Mesothelial cell of epicardium (in vitro differentiated cells): ENCODE measurements at regions not wholly inside any gene's neighbourhood (a gene's known extent, or its start where the extent isn't known, plus 50 kb on each side); places are given as distances from the start of the nearest gene placed in this dataset.
"Not testable (repeated sequence)": the region's sequence is repeated elsewhere in the genome, so short reads cannot be mapped to it uniquely, and the experiment has no call there.

Experiments used
- DNase-seq, 2 experiments: peaks; one replicate each; pipeline ENCODE4 v3.0.0; 2021; ENCODE audit warnings: low spot score in 2 of 2; ENCODE audit not compliant: unreplicated experiment in 2 of 2
- H3K27ac Mint-ChIP-seq: 2 replicates; pipeline ENCODE4 v1.8.0; 2021; ENCODE audit warnings: mixed read lengths
- H3K27me3 Mint-ChIP-seq: 2 replicates; pipeline ENCODE4 v1.8.0; 2021; ENCODE audit warnings: low read depth, mixed read lengths
- H3K36me3 Mint-ChIP-seq: 2 replicates; pipeline ENCODE4 v1.8.0; 2021; ENCODE audit warnings: mixed read lengths
- H3K4me1 Mint-ChIP-seq: 2 replicates; pipeline ENCODE4 v1.8.0; 2021; ENCODE audit warnings: mixed read lengths
- H3K4me3 Mint-ChIP-seq: 2 replicates; pipeline ENCODE4 v1.8.0; 2021; ENCODE audit warnings: mild to moderate bottlenecking, moderate library complexity, mixed read lengths
- H3K9me3 Mint-ChIP-seq: 2 replicates; pipeline ENCODE4 v1.8.0; 2021; ENCODE audit warnings: mixed read lengths
- CTCF ChIP-seq: fragments of 200-600 bp; sonication (generic); IDR thresholded peaks from one replicate; pipeline ENCODE4 v1.5.0; 2021; ENCODE audit warnings: antibody characterized with exemption; ENCODE audit not compliant: unreplicated experiment

DNA sequence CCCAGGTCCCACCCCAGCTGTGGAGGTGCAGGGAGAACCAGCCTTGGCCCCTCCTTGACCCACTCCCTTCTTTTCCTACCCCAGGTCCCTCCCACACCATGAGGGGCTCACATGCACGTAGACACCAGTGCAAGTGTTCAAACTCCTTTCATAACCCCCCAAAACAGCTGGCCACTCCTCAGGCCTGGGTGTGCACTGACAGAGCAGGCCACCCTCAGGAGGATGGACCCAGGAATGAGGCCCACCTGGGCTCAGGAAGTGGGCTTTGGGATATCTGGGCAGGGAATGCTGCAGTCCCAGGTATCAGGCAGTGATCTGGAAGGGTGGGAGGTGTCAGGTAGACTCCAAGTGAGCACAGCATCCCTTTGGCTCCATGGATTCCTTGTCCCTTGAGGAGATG lies 723.8 kb downstream of the MATN1 start:
- Mint-ChIP-seq H3K36me3 (no peaks in the 10 kb centered on the region), H3K27me3 (peaks cover 4% of the 10 kb centered on the region), H3K4me3 (no peak overlapping the region), H3K9me3 (peaks cover 14% of the 10 kb centered on the region), H3K27ac (no peak overlapping the region), H3K4me1 (no peaks in the 10 kb centered on the region)
- DNase-seq = no peak
- TF ChIP-seq CTCF = no peak

DNA sequence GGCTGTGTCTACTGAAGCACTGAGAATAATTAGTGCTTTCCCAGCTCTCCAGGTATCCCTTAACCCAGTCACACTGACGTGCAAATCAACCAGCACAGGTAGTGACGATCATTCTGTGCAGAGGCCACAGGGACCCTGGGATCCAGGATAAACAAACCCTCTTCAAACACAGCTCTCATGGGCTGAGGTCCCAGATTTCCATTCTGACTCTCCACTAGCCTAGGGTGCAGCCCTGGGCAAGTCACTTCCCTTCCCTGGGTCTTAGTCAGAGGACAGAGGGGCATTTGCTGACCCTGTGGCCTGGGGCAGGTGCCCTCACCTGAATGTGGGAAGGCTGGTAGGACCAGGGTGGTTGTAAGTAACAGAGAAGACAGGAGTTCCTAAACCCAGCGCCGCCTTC lies 724.7 kb downstream of the MATN1 start:
- Mint-ChIP-seq H3K9me3 (peaks cover 19% of the 10 kb centered on the region), H3K27me3 (peaks cover 4% of the 10 kb centered on the region), H3K4me3 (no peak overlapping the region), H3K4me1 (no peaks in the 10 kb centered on the region), H3K27ac (no peak overlapping the region), H3K36me3 (no peaks in the 10 kb centered on the region)
- TF ChIP-seq CTCF = no peak
- DNase-seq = no peak

- H3K36me3 Mint-ChIP-seq, H3K27me3 Mint-ChIP-seq, H3K4me3 Mint-ChIP-seq, H3K4me1 Mint-ChIP-seq, DNase-seq, H3K27ac Mint-ChIP-seq: not testable (repeated sequence)
- H3K9me3 Mint-ChIP-seq = peaks cover 26% of the 10 kb centered on the region
Measured at GRCh38 chr1:29997818-29998217, 725.6 kb downstream of the MATN1 start.

DNA sequence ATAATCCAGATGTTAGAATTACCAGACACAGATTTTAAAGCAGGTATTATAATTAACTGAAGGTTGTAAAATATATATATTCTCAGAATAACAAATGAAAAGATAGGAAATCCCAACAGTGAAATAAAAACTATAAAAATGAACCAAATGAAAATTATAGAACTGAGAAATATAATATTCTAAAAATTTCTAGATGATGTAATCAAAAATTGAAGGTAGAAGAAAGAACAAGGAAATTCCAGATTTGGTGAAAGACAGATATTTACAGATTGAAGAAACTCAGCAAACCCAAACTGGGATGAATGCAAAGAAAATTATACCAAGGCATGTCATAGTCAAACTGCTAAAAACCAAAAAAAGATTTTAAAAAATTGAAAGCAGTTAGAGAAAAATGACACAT lies 729.4 kb downstream of the MATN1 start:
- H3K27ac Mint-ChIP-seq = no peak overlapping the region
- H3K4me1 Mint-ChIP-seq = no peaks in the 10 kb centered on the region
- no peak overlapping the region for H3K4me3 Mint-ChIP-seq
- no peak for TF ChIP-seq CTCF
- H3K36me3 Mint-ChIP-seq = no peaks in the 10 kb centered on the region
- no peak for DNase-seq
- H3K27me3 Mint-ChIP-seq = no peaks in the 10 kb centered on the region
- peaks cover 26% of the 10 kb centered on the region for H3K9me3 Mint-ChIP-seq

GRCh38 chr1:29991815-29992214 lies 731.6 kb downstream of the MATN1 start:
- no peak overlapping the region for H3K27ac Mint-ChIP-seq
- H3K27me3 Mint-ChIP-seq = no peaks in the 10 kb centered on the region
- TF ChIP-seq CTCF = no peak
- no peak for DNase-seq
- H3K4me3 Mint-ChIP-seq = no peak overlapping the region
- H3K9me3 Mint-ChIP-seq = peaks cover 26% of the 10 kb centered on the region
- H3K36me3 Mint-ChIP-seq = no peaks in the 10 kb centered on the region
- H3K4me1 Mint-ChIP-seq = peaks cover 10% of the 10 kb centered on the region

DNA sequence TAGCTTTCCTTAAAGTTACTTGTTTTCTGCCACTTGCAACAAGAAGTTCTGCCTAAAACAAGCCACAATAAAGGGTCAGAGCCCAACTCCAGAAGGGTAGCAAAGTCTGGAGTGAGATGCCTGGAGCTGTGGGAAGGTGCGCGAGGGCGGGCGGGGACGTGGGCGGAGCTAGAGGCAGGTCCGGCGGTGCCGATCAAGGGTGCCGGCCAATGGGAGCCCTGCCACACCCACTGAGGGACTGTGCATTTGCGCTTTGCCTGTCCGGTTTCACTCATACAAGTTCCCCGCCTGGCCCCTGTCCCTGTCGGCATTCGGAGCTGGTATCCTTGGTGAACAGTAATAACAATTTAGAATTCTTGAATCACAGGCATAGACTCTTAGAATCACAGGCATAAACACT lies 732.4 kb downstream of the MATN1 start:
- Mint-ChIP-seq H3K27me3 (no peaks in the 10 kb centered on the region), H3K36me3 (no peaks in the 10 kb centered on the region), H3K27ac (no peak overlapping the region), H3K4me1 (peaks cover 10% of the 10 kb centered on the region), H3K4me3 (no peak overlapping the region), H3K9me3 (peaks cover 21% of the 10 kb centered on the region)
- no peak for TF ChIP-seq CTCF
- DNase-seq = no peak
